HepG2 (cell line): ENCODE measurements at regions not wholly inside any gene's neighbourhood (a gene's known extent, or its start where the extent isn't known, plus 50 kb on each side); places are given as distances from the start of the nearest gene placed in this dataset.

Experiments
- ATAC-seq: fragments of 200-7000 bp; cut with Tn5 transposase; 3 replicates; pipeline ENCODE4 v1.9.1; 2020; ENCODE audit warnings: mild to moderate bottlenecking, moderate library complexity
- BruUV-seq: library from RNA; stranded (reverse); fragments of 400-500 nt; replicated peaks from 2 replicates; lab custom pipeline; 2021; lab: Mats Ljungman, UMichigan
- CTCF ChIA-PET: fragments of 300-600 bp; formaldehyde crosslinking; extraction: SDS; loops from one replicate; lab custom pipeline; 2021; ENCODE audit warnings: low total read pairs, inconsistent platforms, low intra/inter-chr PET ratio; lab: Yijun Ruan, JAX
- POLR2A ChIA-PET: fragments of 350-600 bp; sonication (Branson Sonifier 250); formaldehyde crosslinking; loops from one replicate; lab custom pipeline; 2020; ENCODE audit warnings: antibody characterized with exemption, inconsistent platforms; lab: Yijun Ruan, JAX
- DNase-seq: peaks from one replicate; pipeline ENCODE4 v3.0.0-alpha.2; 2015; ENCODE audit warnings: low spot score
- FAIRE-seq: peaks from 3 replicates; lab custom pipeline; 2011; peaks lifted over from hg19 to GRCh38; lab: Jason Lieb, UNC
- H2AFZ ChIP-seq: one replicate; pipeline ENCODE4 v1.6.1; 2011; ENCODE audit warnings: low read length, inconsistent platforms
- H3K27ac ChIP-seq: fragments of 300-600 bp; 3 replicates; pipeline ENCODE4 v1.8.0; 2011; ENCODE audit warnings: mixed run types, mild to moderate bottlenecking, mixed read lengths, low read length, inconsistent platforms; ENCODE audit not compliant: insufficient read depth; ENCODE audit errors: extremely low read length
- H3K27me3 ChIP-seq, 2 experiments: fragments of 200-600 bp in 1 of 2; 2 replicates in 1 of 2; 3 replicates in 1 of 2; pipeline versions ENCODE4 v1.6.0 to v1.8.0; 2011; ENCODE audit warnings: low read length in 2 of 2, mild to moderate bottlenecking in 2 of 2, moderate library complexity in 2 of 2, inconsistent platforms in 1 of 2; ENCODE audit not compliant: insufficient read depth in 2 of 2, control insufficient read depth in 1 of 2
- H3K36me3 ChIP-seq, 2 experiments: fragments of 200-600 bp in 1 of 2; replicated peaks in 1 of 2; 2 replicates in 1 of 2; 3 replicates in 1 of 2; pipeline versions ENCODE4 v1.5.1 to v1.8.0; 2011; ENCODE audit warnings: low read length in 2 of 2, inconsistent platforms in 1 of 2; ENCODE audit not compliant: insufficient read depth in 2 of 2, control insufficient read depth in 1 of 2
- H3K4me1 ChIP-seq: 2 replicates; pipeline ENCODE4 v1.5.1; 2012; ENCODE audit warnings: low read length, inconsistent platforms; ENCODE audit not compliant: insufficient read depth
- H3K4me2 ChIP-seq: 2 replicates; pipeline ENCODE4 v1.6.0; 2011; ENCODE audit warnings: low read depth, low read length, inconsistent platforms
- H3K4me3 ChIP-seq, 3 experiments: fragments of 200-600 bp in 1 of 3; sonication (generic), shearing (Covaris generic) in 1 of 3; replicated peaks in 1 of 3; 2 replicates each; pipeline ENCODE4 v1.5.1; 2011 to 2016; ENCODE audit warnings: low read length in 3 of 3, inconsistent platforms in 2 of 3, low read depth in 2 of 3, mild to moderate bottlenecking in 2 of 3, control low read depth in 1 of 3, mixed read lengths in 1 of 3; ENCODE audit not compliant: insufficient read depth in 1 of 3
- H3K79me2 ChIP-seq: one replicate; pipeline ENCODE4 v1.6.1; 2011; ENCODE audit warnings: low read length, inconsistent platforms; ENCODE audit not compliant: insufficient read depth
- H3K9ac ChIP-seq: 2 replicates; pipeline ENCODE4 v1.6.0; 2011; ENCODE audit warnings: mild to moderate bottlenecking, low read depth, low read length, inconsistent platforms; ENCODE audit not compliant: insufficient read depth
- H3K9me3 ChIP-seq: 2 replicates; pipeline ENCODE4 v1.5.1; 2012; ENCODE audit warnings: mild to moderate bottlenecking, low read length
- H4K20me1 ChIP-seq: 2 replicates; pipeline ENCODE4 v1.6.0; 2011; ENCODE audit warnings: inconsistent platforms, mild to moderate bottlenecking, low read length, moderate library complexity; ENCODE audit not compliant: insufficient read depth
- ATF6 ChIP-seq: sonication (generic); formaldehyde crosslinking; conservative IDR thresholded peaks from 2 replicates; pipeline ENCODE4 v1.4.0; 2020; ENCODE audit warnings: missing genetic modification reagents
- CBX1 ChIP-seq: IDR thresholded peaks from one replicate; pipeline ENCODE4 v1.6.1; 2016; ENCODE audit warnings: antibody characterized with exemption, low read depth
- CCAR2 ChIP-seq: fragments of 200-400 bp; formaldehyde crosslinking; optimal IDR thresholded peaks from 2 replicates; pipeline ENCODE3; 2018; ENCODE audit warnings: low read depth, mild to moderate bottlenecking, low read length, moderate library complexity
- FOXM1 ChIP-seq: sonication (generic); formaldehyde crosslinking; IDR thresholded peaks from 2 replicates; pipeline ENCODE4 v1.5.0; 2020; ENCODE audit warnings: missing genetic modification reagents
- HDAC2 ChIP-seq: sonication (generic); formaldehyde crosslinking; IDR thresholded peaks from 2 replicates; pipeline ENCODE4 v1.4.0; 2020; ENCODE audit warnings: missing genetic modification reagents
- POGZ ChIP-seq: sonication (generic); formaldehyde crosslinking; IDR thresholded peaks from 2 replicates; pipeline ENCODE4 v1.4.0; 2020; ENCODE audit warnings: mild to moderate bottlenecking, missing genetic modification reagents
- PTBP1 ChIP-seq: fragments of 200-400 bp; formaldehyde crosslinking; IDR thresholded peaks from 2 replicates; pipeline ENCODE4 v1.6.1; 2018; ENCODE audit warnings: low read length, low read depth; ENCODE audit not compliant: poor library complexity, severe bottlenecking
- RXRB ChIP-seq: IDR thresholded peaks from 2 replicates; pipeline ENCODE4 v1.6.1; 2016; ENCODE audit warnings: borderline replicate concordance, missing genetic modification reagents, missing compliant biosample characterization
- SALL1 ChIP-seq: sonication (generic); formaldehyde crosslinking; IDR thresholded peaks from 2 replicates; pipeline ENCODE4 v1.8.0; 2022; ENCODE audit warnings: mild to moderate bottlenecking, missing genetic modification reagents
- SMAD1 ChIP-seq: sonication (generic); formaldehyde crosslinking; IDR thresholded peaks from 2 replicates; pipeline ENCODE4 v1.4.0; 2020; ENCODE audit warnings: missing genetic modification reagents, low read depth, mild to moderate bottlenecking, borderline replicate concordance
- SP4 ChIP-seq: sonication (generic); formaldehyde crosslinking; IDR thresholded peaks from 2 replicates; pipeline ENCODE4 v1.8.1; 2023; ENCODE audit warnings: mild to moderate bottlenecking, missing genetic modification reagents
- ZNF33A ChIP-seq: sonication (generic); formaldehyde crosslinking; IDR thresholded peaks from 2 replicates; pipeline ENCODE4 v1.5.1; 2020; ENCODE audit warnings: missing genetic modification reagents, mild to moderate bottlenecking, moderate library complexity, borderline replicate concordance
- in situ Hi-C: cut with HindIII; loops from 2 replicates; pipeline ENCODE4 v1.10.0; 2017; ENCODE audit warnings: low pct_unique_long_range_greater_than_20kb; ENCODE audit not compliant: extremely low pct_ligation_motif_present
- intact Hi-C: fragments of 100-400 bp; cut with micrococcal nuclease; formaldehyde crosslinking; loops from one replicate; pipeline ENCODE4 v1.10.0; 2022; ENCODE audit not compliant: unreplicated experiment
- TF ChIP-seq, protein P1 (sequence below): sonication (generic); formaldehyde crosslinking; IDR thresholded peaks from 2 replicates; pipeline ENCODE4 v1.9.0; 2021; ENCODE audit warnings: missing genetic modification reagents, mild to moderate bottlenecking, borderline replicate concordance

- TF ChIP-seq FOXM1, result no peak
- TF ChIP-seq HDAC2 (CRISPR knock-in tag), result no peak
- no peak for TF ChIP-seq SP4
Measured at GRCh38 chr6:66866801-66867200, 1159.8 kb upstream of the EYS start (continued).

DNA sequence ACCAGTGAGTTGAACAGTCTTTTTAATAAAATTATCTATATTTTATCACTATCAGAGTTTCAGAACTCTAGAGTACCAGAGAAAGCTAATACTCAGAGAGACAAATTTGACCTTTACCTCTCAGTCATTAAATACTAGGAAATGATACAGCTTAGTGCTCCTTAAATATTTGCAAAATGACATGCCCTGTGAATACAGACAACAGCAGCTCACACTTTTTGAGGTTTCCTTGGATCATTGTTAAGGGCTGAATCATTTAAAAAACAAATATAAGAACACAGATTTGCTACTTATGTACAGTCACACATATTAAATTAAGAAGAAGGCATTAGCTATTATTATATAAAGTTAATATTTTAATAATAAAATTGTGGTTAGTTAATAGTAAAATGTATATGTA is 1158.7 kb upstream of the EYS start:
- POLR2A ChIA-PET, result no interaction called here
- no peak for ATAC-seq

More for the DNA sequence above, 1158.7 kb upstream of the EYS start:
- Histone ChIP-seq H3K27ac (no peak overlapping the region), H3K4me1 (no peaks in the 10 kb centered on the region), H3K4me2 (no peak overlapping the region), H3K9me3 (no peaks in the 10 kb centered on the region; the same call in 1 of the 2 replicates), H3K27me3 (no peaks in the 10 kb centered on the region), H3K9ac (no peak overlapping the region), H4K20me1 (no peaks in the 10 kb centered on the region), H3K4me3 (no peak overlapping the region), H2AFZ (no peak overlapping the region), H3K79me2 (no peaks in the 10 kb centered on the region), H3K36me3 (no peaks in the 10 kb centered on the region)
- BruUV-seq, result no TSS peak
- DNase-seq (no peak), FAIRE-seq (no peak)
- CTCF ChIA-PET, result no interaction called here
- in situ Hi-C loops (no loop called here), intact Hi-C loops (no loop called here)
- TF ChIP-seq SALL1 (no peak), SMAD1 (CRISPR knock-in tag) (no peak), PTBP1 (no peak), POGZ (CRISPR knock-in tag) (no peak), CBX1 (no peak), ZNF33A (CRISPR knock-in tag) (no peak), ATF6 (no peak), RXRB (CRISPR knock-in tag) (no peak), SP4 (no peak), CCAR2 (no peak)
- TF ChIP-seq, protein P1, sequence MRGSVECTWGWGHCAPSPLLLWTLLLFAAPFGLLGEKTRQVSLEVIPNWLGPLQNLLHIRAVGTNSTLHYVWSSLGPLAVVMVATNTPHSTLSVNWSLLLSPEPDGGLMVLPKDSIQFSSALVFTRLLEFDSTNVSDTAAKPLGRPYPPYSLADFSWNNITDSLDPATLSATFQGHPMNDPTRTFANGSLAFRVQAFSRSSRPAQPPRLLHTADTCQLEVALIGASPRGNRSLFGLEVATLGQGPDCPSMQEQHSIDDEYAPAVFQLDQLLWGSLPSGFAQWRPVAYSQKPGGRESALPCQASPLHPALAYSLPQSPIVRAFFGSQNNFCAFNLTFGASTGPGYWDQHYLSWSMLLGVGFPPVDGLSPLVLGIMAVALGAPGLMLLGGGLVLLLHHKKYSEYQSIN (CRISPR knock-in tag), result no peak
